ENCODE measurements at regions not wholly inside any gene's neighbourhood (a gene's known extent, or its start where the extent isn't known, plus 50 kb on each side); places are given as distances from the start of the nearest gene placed in this dataset.
A peak's percentile ranks its signal among the peaks of the same experiment; 100 is the strongest.

DNA sequence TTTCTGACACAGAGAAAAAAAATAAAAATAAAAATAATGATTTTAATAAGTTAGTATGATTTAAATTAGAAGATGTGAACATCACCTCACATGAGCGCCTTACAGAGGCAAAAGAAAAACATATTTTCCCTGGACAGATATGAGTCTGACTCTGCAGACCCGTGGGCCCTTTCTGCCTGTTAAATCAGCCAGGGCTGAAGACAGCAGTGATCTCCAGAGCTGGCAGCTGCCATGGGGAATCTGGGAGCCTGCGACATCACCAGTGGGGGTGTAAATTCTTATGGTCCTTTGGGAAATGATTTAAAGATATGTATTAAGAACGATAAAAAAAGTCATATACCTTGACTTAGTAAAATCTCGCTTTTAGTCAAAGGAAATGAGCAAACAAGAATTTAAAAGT lies 65.7 kb upstream of the FOXF1 start:
- Histone ChIP-seq H3K9me3 (ENCODE audit: control insufficient read depth in 1 of 2, low read length in 2 of 2) (no peaks in the 10 kb centered on the region), H3K4me3 (ENCODE audit: low read depth in 1 of 2, low read length in 2 of 2) (no peak overlapping the region), H3K27ac (ENCODE audit: low read depth, low read length) (no peak overlapping the region), H3K4me1 (ENCODE audit: control insufficient read depth in 1 of 2, insufficient read depth in 2 of 2, low read length in 2 of 2) (peaks cover 0 to 4% of the 10 kb centered on the region in 2 donors), H3K9ac (ENCODE audit: low read depth in 1 of 2, low read length in 2 of 2) (no peak overlapping the region), H3K36me3 (ENCODE audit: control insufficient read depth in 1 of 2, insufficient read depth in 2 of 2, low read length in 2 of 2) (no peaks in the 10 kb centered on the region), H3K27me3 (ENCODE audit: control insufficient read depth in 1 of 2, insufficient read depth in 2 of 2, low read length in 2 of 2) (peaks cover 0 to 7% of the 10 kb centered on the region in 2 donors)

DNA sequence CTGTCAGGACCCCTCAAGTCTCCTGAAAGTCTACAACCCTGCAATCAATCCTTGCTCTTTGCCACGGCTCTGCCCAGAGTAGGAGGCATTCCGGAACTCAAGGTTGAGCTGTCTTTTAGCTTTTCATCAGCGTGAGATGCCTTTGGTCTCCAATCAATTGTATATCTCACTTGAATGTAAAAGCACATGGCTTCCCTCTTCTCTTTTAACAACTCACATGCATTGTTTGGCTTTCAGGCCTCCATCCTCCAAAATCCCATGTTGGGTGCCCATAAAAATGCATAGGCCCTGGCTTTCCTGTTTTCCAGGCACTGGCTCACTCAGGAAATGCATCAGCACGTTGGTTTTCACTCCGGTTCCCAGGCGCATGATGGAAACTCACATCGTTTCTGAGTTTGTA lies 64.0 kb upstream of the FOXF1 start:
- peaks cover 0 to 7% of the 10 kb centered on the region in 2 donors for H3K27me3 ChIP-seq (ENCODE audit: control insufficient read depth in 1 of 2, insufficient read depth in 2 of 2, low read length in 2 of 2)
- H3K27ac ChIP-seq (ENCODE audit: low read depth, low read length): no peak overlapping the region
- H3K9ac ChIP-seq (ENCODE audit: low read depth in 1 of 2, low read length in 2 of 2): no peak overlapping the region

DNA sequence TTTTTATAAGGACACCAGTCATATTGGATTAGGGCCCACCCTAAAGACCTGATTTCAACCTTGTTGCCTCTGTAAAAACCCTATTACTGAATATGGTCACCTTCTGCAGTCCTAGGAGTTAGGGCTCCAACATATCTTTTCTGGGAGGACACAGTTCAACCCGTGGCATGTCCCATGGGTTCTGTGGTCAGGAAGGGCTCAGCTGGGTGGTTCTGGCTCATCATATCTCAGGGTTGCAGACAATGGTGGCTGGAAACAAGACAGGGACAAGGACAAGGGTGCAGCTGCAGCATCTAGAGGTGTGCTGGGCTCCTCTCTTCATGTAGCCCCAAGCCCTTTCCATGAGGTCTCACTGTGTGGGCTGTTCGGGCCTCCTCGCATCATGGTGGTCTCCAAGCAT lies 63.1 kb upstream of the FOXF1 start:
- no peak overlapping the region for H3K27ac ChIP-seq (ENCODE audit: low read depth, low read length)
- H3K4me3 ChIP-seq (ENCODE audit: low read depth in 1 of 2, low read length in 2 of 2): no peak overlapping the region
- H3K9me3 ChIP-seq (ENCODE audit: control insufficient read depth in 1 of 2, low read length in 2 of 2): no peaks in the 10 kb centered on the region
- no peak overlapping the region for H3K9ac ChIP-seq (ENCODE audit: low read depth in 1 of 2, low read length in 2 of 2)
- H3K36me3 ChIP-seq (ENCODE audit: control insufficient read depth in 1 of 2, insufficient read depth in 2 of 2, low read length in 2 of 2): no peaks in the 10 kb centered on the region
- H3K27me3 ChIP-seq (ENCODE audit: control insufficient read depth in 1 of 2, insufficient read depth in 2 of 2, low read length in 2 of 2): peaks cover 0 to 7% of the 10 kb centered on the region in 2 donors
- peaks cover 0 to 4% of the 10 kb centered on the region in 2 donors for H3K4me1 ChIP-seq (ENCODE audit: control insufficient read depth in 1 of 2, insufficient read depth in 2 of 2, low read length in 2 of 2)

More for the DNA sequence above, 64.0 kb upstream of the FOXF1 start:
- Histone ChIP-seq H3K4me3 (ENCODE audit: low read depth in 1 of 2, low read length in 2 of 2) (no peak overlapping the region), H3K36me3 (ENCODE audit: control insufficient read depth in 1 of 2, insufficient read depth in 2 of 2, low read length in 2 of 2) (no peaks in the 10 kb centered on the region), H3K4me1 (ENCODE audit: control insufficient read depth in 1 of 2, insufficient read depth in 2 of 2, low read length in 2 of 2) (peaks cover 0 to 4% of the 10 kb centered on the region in 2 donors), H3K9me3 (ENCODE audit: control insufficient read depth in 1 of 2, low read length in 2 of 2) (no peaks in the 10 kb centered on the region)

DNA sequence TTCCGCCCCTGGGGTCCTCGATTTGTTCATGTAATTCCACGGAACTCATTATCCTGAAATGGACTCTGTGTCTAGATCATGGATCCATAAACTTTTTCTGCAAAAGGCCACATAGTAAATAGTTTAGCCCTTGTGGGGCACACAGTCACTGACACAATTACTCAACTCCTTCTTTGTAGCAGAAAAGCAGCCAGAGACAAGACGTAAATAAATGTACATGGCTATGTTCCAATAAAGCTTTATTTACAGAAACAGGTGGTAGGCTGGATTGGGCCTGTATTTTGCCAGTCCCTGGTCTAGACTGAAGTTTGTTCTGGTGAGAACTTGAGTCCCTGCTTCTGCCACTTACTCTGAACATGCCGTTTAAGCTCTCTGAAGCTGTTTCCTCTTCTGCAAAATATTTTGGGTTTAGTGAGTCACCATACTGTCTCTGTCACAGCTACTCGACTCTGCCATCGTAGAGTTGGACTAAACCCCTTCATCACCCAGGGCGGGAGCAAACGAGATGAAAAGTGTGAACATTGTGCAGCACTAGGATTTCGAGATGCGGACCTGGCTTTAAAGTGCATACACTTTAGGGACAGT lies 61.9 kb upstream of the FOXF1 start:
- H3K27ac ChIP-seq (ENCODE audit: low read depth, low read length): no peak overlapping the region
- H3K9me3 ChIP-seq (ENCODE audit: control insufficient read depth in 1 of 2, low read length in 2 of 2): no peaks in the 10 kb centered on the region
- peaks cover 0 to 2% of the 10 kb centered on the region in 2 donors for H3K27me3 ChIP-seq (ENCODE audit: control insufficient read depth in 1 of 2, insufficient read depth in 2 of 2, low read length in 2 of 2)
- H3K4me3 ChIP-seq (ENCODE audit: low read depth in 1 of 2, low read length in 2 of 2): no peak overlapping the region
- H3K9ac ChIP-seq (ENCODE audit: low read depth in 1 of 2, low read length in 2 of 2): no peak overlapping the region
- H3K36me3 ChIP-seq (ENCODE audit: control insufficient read depth in 1 of 2, insufficient read depth in 2 of 2, low read length in 2 of 2): no peaks in the 10 kb centered on the region
- peaks cover 0 to 4% of the 10 kb centered on the region in 2 donors for H3K4me1 ChIP-seq (ENCODE audit: control insufficient read depth in 1 of 2, insufficient read depth in 2 of 2, low read length in 2 of 2)

DNA sequence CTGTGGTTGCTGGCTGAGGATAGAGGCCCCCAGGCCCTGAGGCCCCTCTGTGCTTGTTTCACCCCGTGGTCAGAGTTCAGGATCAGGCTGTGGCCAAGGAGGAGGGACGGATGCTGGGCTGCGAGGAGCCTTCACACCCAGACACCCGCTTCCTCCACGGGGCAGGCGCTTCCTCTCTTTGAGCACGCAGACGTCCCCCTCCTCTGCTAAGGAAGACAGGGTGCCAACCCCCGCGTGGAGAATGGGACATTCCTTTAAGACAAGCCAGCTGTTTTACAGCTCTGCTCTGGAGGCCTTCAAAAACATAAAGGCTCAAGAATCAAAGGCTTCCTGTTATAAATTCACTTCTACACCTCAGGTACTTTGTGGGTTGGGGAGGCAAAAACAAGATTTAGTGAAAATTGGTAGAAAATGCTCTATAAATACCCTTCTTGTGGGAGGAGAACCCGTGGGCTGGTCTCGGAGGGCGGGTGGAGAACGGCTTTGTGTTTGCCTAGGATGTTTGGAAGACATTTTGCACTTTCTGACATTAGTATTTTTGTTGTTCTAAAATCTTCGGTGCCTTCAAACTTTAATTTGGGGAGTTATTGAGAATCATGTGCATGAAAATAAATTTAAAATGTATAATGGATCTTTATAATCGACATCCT lies 60.8 kb upstream of the FOXF1 start:
- Histone ChIP-seq H3K27me3 (ENCODE audit: control insufficient read depth in 1 of 2, insufficient read depth in 2 of 2, low read length in 2 of 2) (no peaks in the 10 kb centered on the region), H3K4me1 (ENCODE audit: control insufficient read depth in 1 of 2, insufficient read depth in 2 of 2, low read length in 2 of 2) (peaks cover 0 to 4% of the 10 kb centered on the region in 2 donors), H3K4me3 (ENCODE audit: low read depth in 1 of 2, low read length in 2 of 2) (no peak overlapping the region), H3K9me3 (ENCODE audit: control insufficient read depth in 1 of 2, low read length in 2 of 2) (no peaks in the 10 kb centered on the region), H3K9ac (ENCODE audit: low read depth in 1 of 2, low read length in 2 of 2) (no peak overlapping the region), H3K36me3 (ENCODE audit: control insufficient read depth in 1 of 2, insufficient read depth in 2 of 2, low read length in 2 of 2) (no peaks in the 10 kb centered on the region), H3K27ac (ENCODE audit: low read depth, low read length) (no peak overlapping the region)

DNA sequence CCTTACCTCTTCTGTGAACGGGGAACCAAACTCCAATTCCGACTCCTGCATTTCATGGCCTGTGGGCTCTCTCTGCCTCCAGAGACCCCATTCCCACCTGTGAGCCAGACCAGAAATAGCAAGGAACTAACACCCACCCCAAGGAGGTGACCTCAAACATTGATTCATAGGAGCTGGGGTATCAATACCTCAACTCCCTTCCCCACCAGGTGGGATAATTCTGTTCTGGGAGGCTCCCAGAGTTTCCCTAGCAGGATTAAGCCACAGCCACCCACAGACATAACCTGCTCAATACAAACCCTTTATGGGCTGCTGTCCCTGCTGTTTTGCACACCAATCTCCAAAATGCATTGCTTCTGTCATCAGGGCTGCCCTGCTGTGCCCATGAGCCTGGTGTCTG lies 59.6 kb upstream of the FOXF1 start:
- H3K9me3 ChIP-seq (ENCODE audit: control insufficient read depth in 1 of 2, low read length in 2 of 2): no peaks in the 10 kb centered on the region
- H3K4me1 ChIP-seq (ENCODE audit: control insufficient read depth in 1 of 2, insufficient read depth in 2 of 2, low read length in 2 of 2): peaks cover 0 to 4% of the 10 kb centered on the region in 2 donors
- no peak overlapping the region for H3K9ac ChIP-seq (ENCODE audit: low read depth in 1 of 2, low read length in 2 of 2)
- no peaks in the 10 kb centered on the region for H3K36me3 ChIP-seq (ENCODE audit: control insufficient read depth in 1 of 2, insufficient read depth in 2 of 2, low read length in 2 of 2)
- H3K27me3 ChIP-seq (ENCODE audit: control insufficient read depth in 1 of 2, insufficient read depth in 2 of 2, low read length in 2 of 2): no peaks in the 10 kb centered on the region
- no peak overlapping the region for H3K27ac ChIP-seq (ENCODE audit: low read depth, low read length)
- no peak overlapping the region for H3K4me3 ChIP-seq (ENCODE audit: low read depth in 1 of 2, low read length in 2 of 2)

DNA sequence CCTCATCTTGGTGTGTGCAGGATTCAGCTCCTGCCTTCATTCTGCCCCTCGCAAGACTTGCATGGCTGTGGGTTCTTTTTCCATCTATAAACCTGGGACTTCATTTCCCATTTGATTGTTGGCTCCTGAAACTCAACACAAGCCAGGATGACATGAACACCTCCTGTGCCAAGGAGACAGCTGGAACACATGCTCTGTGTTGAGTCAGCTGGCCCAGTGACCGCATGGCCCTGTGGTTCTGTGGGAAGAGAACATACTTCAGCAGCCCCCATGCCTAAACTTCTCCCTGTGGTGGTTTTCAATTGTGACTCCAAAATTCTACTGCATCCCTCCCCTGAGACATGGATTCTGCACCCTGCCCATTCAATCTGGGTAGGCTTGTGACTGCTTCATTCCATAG lies 57.9 kb upstream of the FOXF1 start:
- Histone ChIP-seq H3K9ac (ENCODE audit: low read depth in 1 of 2, low read length in 2 of 2) (no peak overlapping the region), H3K9me3 (ENCODE audit: control insufficient read depth in 1 of 2, low read length in 2 of 2) (no peaks in the 10 kb centered on the region), H3K4me1 (ENCODE audit: control insufficient read depth in 1 of 2, insufficient read depth in 2 of 2, low read length in 2 of 2) (peaks cover 0 to 8% of the 10 kb centered on the region in 2 donors), H3K27me3 (ENCODE audit: control insufficient read depth in 1 of 2, insufficient read depth in 2 of 2, low read length in 2 of 2) (no peaks in the 10 kb centered on the region), H3K4me3 (ENCODE audit: low read depth in 1 of 2, low read length in 2 of 2) (no peak overlapping the region), H3K36me3 (ENCODE audit: control insufficient read depth in 1 of 2, insufficient read depth in 2 of 2, low read length in 2 of 2) (no peaks in the 10 kb centered on the region), H3K27ac (ENCODE audit: low read depth, low read length) (no peak overlapping the region)

DNA sequence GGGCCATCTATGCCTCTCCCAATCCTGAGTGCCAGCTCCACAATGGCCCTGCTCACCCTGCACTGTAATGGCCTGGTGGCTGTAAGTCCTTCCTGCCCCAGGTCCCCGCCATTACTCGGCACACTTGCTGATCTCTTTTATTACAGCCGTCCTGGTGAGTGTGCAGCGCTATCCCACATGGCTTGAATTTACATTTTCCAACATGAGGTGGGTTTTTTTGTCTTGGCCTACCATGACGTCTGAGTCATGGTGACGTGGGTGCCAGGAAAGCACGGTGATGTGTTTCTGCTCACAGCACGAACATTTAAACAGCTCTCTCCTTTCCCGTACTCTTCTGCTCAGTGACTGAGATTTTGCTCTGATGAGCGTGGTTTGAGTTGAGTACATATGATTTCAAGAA lies 55.2 kb upstream of the FOXF1 start:
- Histone ChIP-seq H3K9ac (ENCODE audit: low read depth in 1 of 2, low read length in 2 of 2) (no peak overlapping the region), H3K27me3 (ENCODE audit: control insufficient read depth in 1 of 2, insufficient read depth in 2 of 2, low read length in 2 of 2) (no peaks in the 10 kb centered on the region), H3K4me3 (ENCODE audit: low read depth in 1 of 2, low read length in 2 of 2) (no peak overlapping the region), H3K36me3 (ENCODE audit: control insufficient read depth in 1 of 2, insufficient read depth in 2 of 2, low read length in 2 of 2) (no peaks in the 10 kb centered on the region), H3K27ac (ENCODE audit: low read depth, low read length) (no peak overlapping the region), H3K9me3 (ENCODE audit: control insufficient read depth in 1 of 2, low read length in 2 of 2) (no peaks in the 10 kb centered on the region), H3K4me1 (ENCODE audit: control insufficient read depth in 1 of 2, insufficient read depth in 2 of 2, low read length in 2 of 2) (peaks cover 0 to 4% of the 10 kb centered on the region in 2 donors)

DNA sequence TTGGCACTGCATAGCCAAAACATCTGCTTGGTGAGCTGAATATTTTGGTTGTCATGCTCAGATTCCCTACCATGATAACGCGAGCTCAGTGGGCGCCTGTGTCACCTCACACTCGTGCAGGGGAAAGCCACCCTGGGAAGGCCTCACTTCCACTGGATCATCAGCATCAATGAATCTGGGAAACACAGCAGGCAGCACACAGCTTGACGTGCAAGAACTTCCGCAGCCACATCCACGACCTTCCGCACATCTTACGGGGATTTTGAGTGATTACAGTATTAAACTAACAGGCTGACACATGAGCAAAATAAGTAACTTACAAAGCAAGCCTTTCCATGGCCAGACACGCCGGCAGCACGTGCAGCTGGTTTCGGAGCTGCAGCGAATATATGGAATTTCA lies 54.7 kb upstream of the FOXF1 start:
- Histone ChIP-seq H3K27ac (ENCODE audit: low read depth, low read length) (no peak overlapping the region), H3K27me3 (ENCODE audit: control insufficient read depth in 1 of 2, insufficient read depth in 2 of 2, low read length in 2 of 2) (no peaks in the 10 kb centered on the region), H3K36me3 (ENCODE audit: control insufficient read depth in 1 of 2, insufficient read depth in 2 of 2, low read length in 2 of 2) (no peaks in the 10 kb centered on the region), H3K4me3 (ENCODE audit: low read depth in 1 of 2, low read length in 2 of 2) (no peak overlapping the region), H3K4me1 (ENCODE audit: control insufficient read depth in 1 of 2, insufficient read depth in 2 of 2, low read length in 2 of 2) (peaks cover 0 to 4% of the 10 kb centered on the region in 2 donors), H3K9ac (ENCODE audit: low read depth in 1 of 2, low read length in 2 of 2) (no peak overlapping the region), H3K9me3 (ENCODE audit: control insufficient read depth in 1 of 2, low read length in 2 of 2) (no peaks in the 10 kb centered on the region)

DNA sequence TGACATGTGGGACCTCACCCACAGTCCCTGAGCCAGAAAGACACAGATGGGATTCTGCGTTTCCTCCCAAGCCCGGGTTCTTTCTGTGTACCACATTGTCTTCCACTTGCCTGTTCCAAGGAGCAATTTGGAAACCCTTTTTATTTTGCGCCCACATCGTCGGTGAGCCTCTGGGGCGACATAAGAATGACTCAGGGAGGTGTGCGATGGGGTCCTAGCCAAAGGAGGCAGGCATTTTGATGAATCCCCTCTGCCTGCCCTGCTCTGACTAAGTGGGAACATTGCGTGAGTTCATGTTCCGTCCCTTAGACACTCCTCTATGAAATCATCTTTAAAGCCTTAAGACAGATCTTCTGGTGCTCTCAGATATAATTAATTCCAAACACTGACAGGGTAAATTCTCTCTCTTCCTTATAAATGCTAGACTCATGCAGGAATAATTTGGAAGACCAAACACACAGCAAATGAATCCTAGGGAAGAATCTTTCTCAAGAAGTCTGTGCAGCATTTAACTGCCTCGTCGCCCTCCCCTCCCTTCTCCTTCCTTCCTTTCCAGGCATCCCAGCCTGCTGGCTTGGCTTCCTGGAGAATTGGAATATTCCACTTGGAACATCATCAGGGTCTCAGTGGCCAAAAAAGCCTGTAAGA lies 52.7 kb upstream of the FOXF1 start:
- Histone ChIP-seq H3K4me1 (ENCODE audit: control insufficient read depth in 1 of 2, insufficient read depth in 2 of 2, low read length in 2 of 2) (peaks cover 0 to 4% of the 10 kb centered on the region in 2 donors), H3K9me3 (ENCODE audit: control insufficient read depth in 1 of 2, low read length in 2 of 2) (no peaks in the 10 kb centered on the region), H3K27me3 (ENCODE audit: control insufficient read depth in 1 of 2, insufficient read depth in 2 of 2, low read length in 2 of 2) (no peaks in the 10 kb centered on the region), H3K9ac (ENCODE audit: low read depth in 1 of 2, low read length in 2 of 2) (no peak overlapping the region), H3K27ac (ENCODE audit: low read depth, low read length) (peak overlapping the region; percentile 13), H3K36me3 (ENCODE audit: control insufficient read depth in 1 of 2, insufficient read depth in 2 of 2, low read length in 2 of 2) (no peaks in the 10 kb centered on the region), H3K4me3 (ENCODE audit: low read depth in 1 of 2, low read length in 2 of 2) (no peak overlapping the region)
